K562 (cell line): ENCODE measurements at regions not wholly inside any gene's neighbourhood (a gene's known extent, or its start where the extent isn't known, plus 50 kb on each side); places are given as distances from the start of the nearest gene placed in this dataset.

Source experiments
- BRF2 ChIP-seq: IDR thresholded peaks from 3 replicates; pipeline ENCODE4 v1.6.1; 2011; ENCODE audit warnings: borderline replicate concordance, mild to moderate bottlenecking; ENCODE audit not compliant: insufficient read length, insufficient read depth
- CCNT2 ChIP-seq: IDR thresholded peaks from 2 replicates; pipeline ENCODE4 v1.6.1; 2011; ENCODE audit warnings: borderline replicate concordance, low read depth, mild to moderate bottlenecking, moderate library complexity, mixed read lengths, low read length; ENCODE audit not compliant: insufficient read length; ENCODE audit errors: extremely low read depth
- CHAMP1 ChIP-seq: fragments of 450-650 bp; IDR thresholded peaks from 2 replicates; pipeline ENCODE4 v1.6.1; 2016; ENCODE audit warnings: mild to moderate bottlenecking
- E2F3 ChIP-seq: fragments of 250-450 bp; sonication (Bioruptor Pico); IDR thresholded peaks from 2 replicates; pipeline ENCODE4 v1.4.0; 2020; ENCODE audit warnings: mild to moderate bottlenecking
- ETS1 ChIP-seq: conservative IDR thresholded peaks from 2 replicates; pipeline ENCODE4 v1.6.1; 2011; ENCODE audit warnings: low read depth, mild to moderate bottlenecking, low read length; ENCODE audit not compliant: control insufficient read depth
- FOXK1 ChIP-seq: sonication (generic); formaldehyde crosslinking; IDR thresholded peaks from 2 replicates; pipeline ENCODE4 v1.8.0; 2022; ENCODE audit warnings: missing genetic modification reagents, mild to moderate bottlenecking, borderline replicate concordance
- KDM1A ChIP-seq, 2 experiments: fragments of 450-650 bp; IDR thresholded peaks; 2 replicates each; pipeline ENCODE4 v1.6.1; 2016; ENCODE audit warnings: mild to moderate bottlenecking in 2 of 2
- KDM2B ChIP-seq: fragments of 250-450 bp; sonication (Bioruptor Pico); IDR thresholded peaks from 2 replicates; pipeline ENCODE4 v1.8.0; 2021; ENCODE audit warnings: mild to moderate bottlenecking, moderate library complexity
- MIER1 ChIP-seq: fragments of 450-650 bp; IDR thresholded peaks from 2 replicates; pipeline ENCODE4 v1.6.1; 2016; ENCODE audit warnings: antibody characterized with exemption, mild to moderate bottlenecking, low read depth
- MTA1 ChIP-seq: fragments of 450-650 bp; IDR thresholded peaks from 2 replicates; pipeline ENCODE4 v1.6.1; 2017; ENCODE audit warnings: borderline replicate concordance
- NFE2 ChIP-seq: IDR thresholded peaks from 2 replicates; pipeline ENCODE4 v1.6.1; 2014; ENCODE audit warnings: antibody characterized with exemption, low read depth
- PBX2 ChIP-seq, 2 experiments: IDR thresholded peaks in 1 of 2; conservative IDR thresholded peaks in 1 of 2; 2 replicates each; pipeline ENCODE4 v1.6.1; 2016; ENCODE audit warnings: low read depth in 2 of 2, mild to moderate bottlenecking in 1 of 2, missing compliant biosample characterization in 1 of 2, missing genetic modification characterization in 1 of 2, moderate library complexity in 1 of 2
- PCBP1 ChIP-seq: fragments of 200-400 bp; formaldehyde crosslinking; IDR thresholded peaks from 2 replicates; pipeline ENCODE4 v1.6.1; 2018; ENCODE audit warnings: mild to moderate bottlenecking, low read depth, low read length; ENCODE audit not compliant: poor library complexity, severe bottlenecking
- RHOXF2B ChIP-seq: fragments of 250-450 bp; sonication (Bioruptor Pico); conservative IDR thresholded peaks from 2 replicates; pipeline ENCODE4 v1.5.1; 2021
- ZBED1 ChIP-seq: IDR thresholded peaks from 2 replicates; pipeline ENCODE4 v1.6.1; 2014
- ZC3H8 ChIP-seq: fragments of 450-650 bp; IDR thresholded peaks from 2 replicates; pipeline ENCODE4 v1.6.1; 2017
- ZFP30 ChIP-seq: fragments of 250-450 bp; sonication (Bioruptor Pico); IDR thresholded peaks from 2 replicates; pipeline ENCODE4 v1.8.0; 2022; ENCODE audit warnings: moderate library complexity, mild to moderate bottlenecking, inconsistent platforms, borderline replicate concordance
- ZFX ChIP-seq: sonication (generic); formaldehyde crosslinking; IDR thresholded peaks from 2 replicates; pipeline ENCODE4 v1.8.0; 2022; ENCODE audit warnings: mild to moderate bottlenecking, missing genetic modification reagents, moderate library complexity
- ZNF408 ChIP-seq: fragments of 250-450 bp; sonication (Bioruptor Pico); IDR thresholded peaks from 2 replicates; pipeline ENCODE4 v1.4.0; 2020; ENCODE audit warnings: low read depth, mild to moderate bottlenecking, moderate library complexity

- TF ChIP-seq ETS1 (0 out of 2 replicates have a peak, but pooled peaks have one; percentile 40), FOXK1 (CRISPR knock-in tag) (no peak), MIER1 (no peak), NFE2 (peak; percentile 26; the same call in 1 of the 2 replicates), CCNT2 (no peak), ZBED1 (no peak), ZFP30 (no peak), BRF2 (no peak), ZFX (peak; percentile 42; the same call in 1 of the 2 replicates), RHOXF2B (CRISPR knock-in tag) (no peak), PBX2 (CRISPR knock-in tag; IDR thresholded peaks at IDR 0.05; ENCODE audit: low read depth) (no peak), PBX2 (tag; conservative IDR thresholded peaks at IDR 0.05; ENCODE audit: low read depth) (peak; percentile 24; the same call in 1 of the 2 replicates), ZNF408 (CRISPR knock-in tag) (no peak), KDM1A (IDR thresholded peaks at IDR 0.05) (peak; percentile 29 to 68; a peak in 2 of 4 replicates), ZC3H8 (no peak), KDM2B (CRISPR knock-in tag) (no peak), E2F3 (no peak), CHAMP1 (peak; percentile 99), MTA1 (peak; percentile 90), PCBP1 (no peak)
Observed at GRCh38 chr12:14257734-14258574, 107.5 kb upstream of the ATF7IP start (continued).
